ENCODE measurements at regions not wholly inside any gene's neighbourhood (a gene's known extent, or its start where the extent isn't known, plus 50 kb on each side); places are given as distances from the start of the nearest gene placed in this dataset.

DNA sequence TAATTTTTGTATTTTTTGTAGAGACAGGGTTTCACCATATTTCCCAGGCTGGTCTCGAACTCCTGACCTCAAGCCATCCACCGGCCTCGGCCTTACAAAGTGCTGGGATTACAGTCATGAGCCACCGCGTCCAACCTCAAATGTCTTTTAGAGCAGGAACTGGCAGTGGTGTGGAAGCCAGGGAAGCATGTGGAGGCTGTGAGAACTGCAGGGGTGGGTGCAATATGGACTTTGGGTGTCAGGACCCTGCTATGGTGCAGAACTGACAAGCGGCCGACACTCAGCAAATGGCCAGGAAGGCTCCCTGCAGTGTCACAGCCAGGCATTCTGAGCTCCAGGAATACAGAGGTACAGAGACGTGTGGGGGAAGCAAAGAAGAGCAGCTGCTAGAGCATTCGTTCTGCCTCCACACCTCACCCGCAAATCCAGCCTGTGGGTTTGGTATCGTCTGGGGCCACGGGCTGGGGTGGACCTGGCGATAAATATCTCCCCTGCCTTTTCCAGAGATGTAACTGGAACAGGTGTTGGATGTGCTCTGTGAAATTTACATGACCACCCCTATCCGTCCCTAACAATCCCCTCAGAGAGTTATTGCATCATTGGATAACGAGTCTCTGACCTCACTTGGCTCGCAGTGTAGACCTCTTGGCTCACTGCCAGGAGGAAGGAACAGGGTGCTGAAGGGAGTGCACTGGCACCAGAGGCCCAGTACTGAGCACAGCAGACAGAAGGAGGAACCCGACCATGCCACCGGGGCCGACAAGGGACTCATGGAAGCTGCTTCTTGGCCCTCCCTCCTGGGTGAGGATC lies 624.7 kb upstream of the B3GAT1 start:
- no peak for DNase-seq (ENCODE audit: low spot score)
- TF ChIP-seq, protein P1, sequence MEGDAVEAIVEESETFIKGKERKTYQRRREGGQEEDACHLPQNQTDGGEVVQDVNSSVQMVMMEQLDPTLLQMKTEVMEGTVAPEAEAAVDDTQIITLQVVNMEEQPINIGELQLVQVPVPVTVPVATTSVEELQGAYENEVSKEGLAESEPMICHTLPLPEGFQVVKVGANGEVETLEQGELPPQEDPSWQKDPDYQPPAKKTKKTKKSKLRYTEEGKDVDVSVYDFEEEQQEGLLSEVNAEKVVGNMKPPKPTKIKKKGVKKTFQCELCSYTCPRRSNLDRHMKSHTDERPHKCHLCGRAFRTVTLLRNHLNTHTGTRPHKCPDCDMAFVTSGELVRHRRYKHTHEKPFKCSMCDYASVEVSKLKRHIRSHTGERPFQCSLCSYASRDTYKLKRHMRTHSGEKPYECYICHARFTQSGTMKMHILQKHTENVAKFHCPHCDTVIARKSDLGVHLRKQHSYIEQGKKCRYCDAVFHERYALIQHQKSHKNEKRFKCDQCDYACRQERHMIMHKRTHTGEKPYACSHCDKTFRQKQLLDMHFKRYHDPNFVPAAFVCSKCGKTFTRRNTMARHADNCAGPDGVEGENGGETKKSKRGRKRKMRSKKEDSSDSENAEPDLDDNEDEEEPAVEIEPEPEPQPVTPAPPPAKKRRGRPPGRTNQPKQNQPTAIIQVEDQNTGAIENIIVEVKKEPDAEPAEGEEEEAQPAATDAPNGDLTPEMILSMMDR (IDR thresholded peaks at IDR 0.05; ENCODE audit: extremely low read depth, insufficient read depth, missing control alignments), result no peak
- in situ Hi-C loops (cut with MboI; ENCODE audit: low pct_unique_long_range_greater_than_20kb, low sequenced_read_pairs, unreplicated experiment), result no loop called here

DNA sequence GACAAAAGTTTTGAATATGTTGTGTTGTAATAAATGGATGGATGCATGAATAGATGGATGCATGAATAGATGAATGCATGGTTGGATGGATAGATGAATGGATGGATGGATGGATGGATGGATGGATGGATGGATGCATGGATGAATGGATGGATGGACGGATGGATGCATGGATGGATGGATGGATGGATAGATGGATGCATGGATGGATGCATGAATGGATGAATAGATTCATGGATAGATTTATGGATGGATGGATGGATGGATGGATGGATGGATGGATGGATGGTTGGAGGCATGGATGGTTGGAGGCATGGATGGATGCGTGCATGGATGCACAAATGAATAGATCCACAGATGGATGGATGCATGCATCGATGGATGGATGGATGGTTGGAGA lies 623.2 kb upstream of the B3GAT1 start:
- TF ChIP-seq, protein P1 (IDR thresholded peaks at IDR 0.05; ENCODE audit: extremely low read depth, insufficient read depth, missing control alignments), result no peak
- in situ Hi-C loops (cut with MboI; ENCODE audit: low pct_unique_long_range_greater_than_20kb, low sequenced_read_pairs, unreplicated experiment), result no loop called here
- no peak for DNase-seq (ENCODE audit: low spot score)

DNA sequence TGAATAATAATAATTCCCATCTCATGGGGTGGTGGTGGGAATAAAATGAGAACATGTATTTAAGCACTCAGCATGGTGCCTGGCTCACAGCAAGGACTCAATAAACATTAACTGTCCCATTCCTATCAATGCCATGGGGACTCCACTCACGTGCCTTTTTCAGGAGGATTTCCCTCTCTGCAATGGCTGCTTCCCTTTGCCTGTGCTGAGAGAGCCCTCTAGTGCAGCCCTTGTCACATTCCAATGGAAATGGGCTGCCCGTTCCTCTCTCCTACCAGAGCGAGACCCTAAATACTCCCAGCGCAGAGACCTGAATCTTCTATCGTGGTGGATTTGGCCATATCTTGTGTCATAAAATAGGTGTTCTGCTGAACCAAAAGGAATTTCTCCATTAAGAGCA lies 621.5 kb upstream of the B3GAT1 start:
- in situ Hi-C loops (cut with MboI; ENCODE audit: low pct_unique_long_range_greater_than_20kb, low sequenced_read_pairs, unreplicated experiment), result no loop called here
- DNase-seq (ENCODE audit: low spot score), result no peak
- TF ChIP-seq, protein P1 (IDR thresholded peaks at IDR 0.05; ENCODE audit: extremely low read depth, insufficient read depth, missing control alignments), result no peak

DNA sequence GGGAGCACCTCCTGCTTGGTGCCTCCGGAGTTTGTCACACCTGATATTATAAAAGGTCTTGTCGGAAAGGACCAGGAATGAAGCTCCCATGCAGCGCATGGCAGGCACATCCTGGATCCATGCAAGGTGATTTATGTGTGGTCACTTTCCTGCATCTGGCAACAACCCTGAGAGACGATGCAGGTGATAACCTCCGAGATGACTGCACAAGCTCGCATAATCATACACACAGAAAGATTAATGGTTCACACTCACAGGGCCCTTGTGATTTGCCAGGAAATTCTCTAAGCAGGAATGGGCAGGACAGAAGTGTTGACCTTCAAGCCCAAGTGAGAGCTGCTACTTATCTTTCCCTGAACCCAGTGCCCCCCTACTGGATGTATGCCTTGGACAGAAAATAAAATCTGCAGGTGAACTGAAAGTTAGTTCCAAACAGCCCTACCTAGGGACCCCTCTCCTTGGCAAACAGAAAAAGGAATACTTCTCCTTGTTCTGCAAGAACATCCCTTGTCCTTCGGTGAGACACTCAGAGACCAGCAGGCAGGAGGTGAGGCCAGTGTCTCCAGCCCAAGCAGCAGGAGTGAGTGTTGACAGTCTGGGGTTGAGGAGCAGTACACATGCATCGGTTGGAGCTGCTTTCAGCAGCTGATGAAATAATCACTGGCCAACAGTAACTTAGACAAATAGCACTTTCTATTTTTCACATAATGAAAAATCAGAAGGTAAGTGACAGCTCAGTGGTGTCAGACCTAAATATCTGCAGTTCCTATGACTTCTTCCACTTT lies 619.4 kb upstream of the B3GAT1 start:
- DNase-seq (ENCODE audit: low spot score), result no peak
- in situ Hi-C loops (cut with MboI; ENCODE audit: low pct_unique_long_range_greater_than_20kb, low sequenced_read_pairs, unreplicated experiment), result no loop called here
- TF ChIP-seq, protein P1 (IDR thresholded peaks at IDR 0.05; ENCODE audit: extremely low read depth, insufficient read depth, missing control alignments), result no peak

DNA sequence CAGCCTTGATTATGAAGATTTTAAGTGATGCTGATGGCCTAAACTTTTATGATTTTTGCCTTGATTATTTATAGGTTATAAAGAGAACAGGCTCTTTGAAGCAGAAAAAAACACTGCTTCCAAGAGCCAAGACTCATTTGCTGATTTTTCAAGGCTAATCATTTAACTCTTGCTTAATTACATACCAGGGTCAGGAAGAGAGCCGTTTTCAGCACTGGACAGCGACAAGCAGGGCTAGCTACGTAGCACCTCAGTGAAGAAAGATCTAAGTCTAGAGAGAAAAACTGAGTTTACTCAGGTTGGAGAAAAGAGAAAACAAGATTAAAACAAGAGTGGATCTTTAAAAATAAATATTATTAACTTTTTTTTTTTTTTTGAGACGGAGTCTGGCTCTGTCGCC lies 615.4 kb upstream of the B3GAT1 start:
- TF ChIP-seq, protein P1 (IDR thresholded peaks at IDR 0.05; ENCODE audit: extremely low read depth, insufficient read depth, missing control alignments), result no peak
- DNase-seq (ENCODE audit: low spot score), result no peak
- in situ Hi-C loops (cut with MboI; ENCODE audit: low pct_unique_long_range_greater_than_20kb, low sequenced_read_pairs, unreplicated experiment), result no loop called here

DNA sequence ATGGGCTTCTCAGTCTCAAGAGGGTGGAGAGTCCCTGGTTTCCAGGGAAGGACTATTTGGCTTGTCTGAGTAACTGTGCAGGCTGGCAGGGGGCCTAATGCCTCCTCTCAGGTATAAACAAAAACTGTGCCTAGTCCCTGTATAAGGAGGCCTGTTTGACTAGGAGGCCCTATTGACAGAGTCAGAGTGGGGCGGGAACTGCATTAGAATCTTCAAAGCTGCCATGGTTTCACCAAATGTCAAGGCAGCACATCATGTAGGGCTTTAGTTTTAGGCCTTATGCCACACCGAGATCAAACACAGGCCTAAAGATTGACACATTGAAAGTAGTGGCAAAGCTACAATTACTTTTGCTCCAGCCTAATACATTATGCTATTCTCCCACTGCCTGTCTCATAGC lies 611.5 kb upstream of the B3GAT1 start:
- in situ Hi-C loops (cut with MboI; ENCODE audit: low pct_unique_long_range_greater_than_20kb, low sequenced_read_pairs, unreplicated experiment), result no loop called here
- TF ChIP-seq, protein P1 (IDR thresholded peaks at IDR 0.05; ENCODE audit: extremely low read depth, insufficient read depth, missing control alignments), result no peak
- DNase-seq (ENCODE audit: low spot score), result no peak
